ENCODE measurements at regions not wholly inside any gene's neighbourhood (a gene's known extent, or its start where the extent isn't known, plus 50 kb on each side); places are given as distances from the start of the nearest gene placed in this dataset.

DNA sequence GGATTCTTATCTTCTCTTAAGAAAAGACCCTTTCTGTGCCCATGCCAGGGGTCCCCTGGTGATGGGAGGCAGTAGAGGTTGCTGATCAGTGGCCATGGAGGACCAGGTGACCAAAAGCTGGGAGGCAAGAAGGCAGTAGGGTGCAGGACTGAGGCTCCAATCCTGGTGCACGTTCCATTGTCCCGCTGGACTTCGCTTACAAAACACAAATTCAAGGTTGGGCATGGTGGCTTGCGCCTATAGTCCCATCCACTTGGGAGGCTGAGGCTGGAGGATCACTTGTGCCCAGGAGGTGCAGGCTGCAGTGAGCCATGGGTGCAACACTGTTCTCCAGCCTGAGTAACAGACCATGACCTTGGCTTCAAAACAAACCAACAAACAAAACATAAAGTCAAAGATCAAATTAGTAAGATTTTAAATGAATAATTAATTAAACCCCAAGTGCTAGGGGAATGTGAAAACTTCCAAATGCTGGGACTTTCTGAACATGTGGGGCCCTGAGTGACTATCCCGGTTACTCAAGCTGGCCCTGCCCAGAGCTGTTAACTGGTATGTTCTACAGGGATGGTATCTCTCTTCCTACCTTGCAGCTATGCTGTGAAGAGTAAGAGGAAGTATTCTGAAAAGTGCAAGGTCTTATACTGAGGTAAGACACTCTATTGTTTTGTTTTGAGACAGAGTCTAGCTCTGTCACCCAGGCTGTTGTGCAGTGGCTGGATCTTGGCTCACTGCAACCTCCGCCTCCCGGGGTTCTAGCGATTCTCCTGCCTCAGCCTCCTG lies 97.6 kb downstream of the LYZL2 start:
- Mint-ChIP-seq H3K27ac (no peak overlapping the region), H3K4me3 (no peak overlapping the region), H3K4me1 (peaks cover 28% of the 10 kb centered on the region), H3K9me3 (no peaks in the 10 kb centered on the region), H3K36me3 (ENCODE audit: low read depth) (no peaks in the 10 kb centered on the region), H3K27me3 (ENCODE audit: insufficient read depth, low read depth, poor library complexity) (peaks cover 19% of the 10 kb centered on the region)
- DNase-seq (ENCODE audit: low spot score) (no peak), ATAC-seq (no peak)
- no peaks in the 10 kb centered on the region for H3K27me3 ChIP-seq (ENCODE audit: insufficient read depth)
- TF ChIP-seq ETS1 (IDR thresholded peaks at IDR 0.05) (no peak), NANOG (IDR thresholded peaks at IDR 0.05; ENCODE audit: borderline replicate concordance) (no peak), JUNB (IDR thresholded peaks at IDR 0.05; ENCODE audit: unreplicated experiment) (no peak), POLR2AphosphoS5 (IDR thresholded peaks at IDR 0.05; ENCODE audit: low read depth) (no peak), CREB1 (CRISPR knock-in tag; IDR thresholded peaks at IDR 0.05; ENCODE audit: low read depth) (no peak), ZNF114 (CRISPR knock-in tag; IDR thresholded peaks at IDR 0.05) (no peak), ZNF331 (CRISPR knock-in tag; IDR thresholded peaks at IDR 0.05; ENCODE audit: low read depth) (no peak)
- H3K4me1 ChIP-seq (ENCODE audit: insufficient read depth), result peaks cover 22% of the 10 kb centered on the region; the same call in 1 of the 2 replicates
- no peaks in the 10 kb centered on the region for H3K79me2 ChIP-seq (replicated peaks; ENCODE audit: insufficient read depth)
- no peak overlapping the region for H2AFZ ChIP-seq
- H3F3A ChIP-seq (replicated peaks; ENCODE audit: low read depth), result no peaks in the 10 kb centered on the region
- H3K27ac ChIP-seq (ENCODE audit: low read depth), result no peak overlapping the region
- H3K9me2 ChIP-seq (ENCODE audit: insufficient read depth), result no peaks in the 10 kb centered on the region
- no peaks in the 10 kb centered on the region for H4K20me1 ChIP-seq (replicated peaks; ENCODE audit: insufficient read depth)
- H3K4me2 ChIP-seq, result no peak overlapping the region
- H3K4me3 ChIP-seq, result no peak overlapping the region
- no peaks in the 10 kb centered on the region for H3K36me3 ChIP-seq (ENCODE audit: insufficient read depth)

DNA sequence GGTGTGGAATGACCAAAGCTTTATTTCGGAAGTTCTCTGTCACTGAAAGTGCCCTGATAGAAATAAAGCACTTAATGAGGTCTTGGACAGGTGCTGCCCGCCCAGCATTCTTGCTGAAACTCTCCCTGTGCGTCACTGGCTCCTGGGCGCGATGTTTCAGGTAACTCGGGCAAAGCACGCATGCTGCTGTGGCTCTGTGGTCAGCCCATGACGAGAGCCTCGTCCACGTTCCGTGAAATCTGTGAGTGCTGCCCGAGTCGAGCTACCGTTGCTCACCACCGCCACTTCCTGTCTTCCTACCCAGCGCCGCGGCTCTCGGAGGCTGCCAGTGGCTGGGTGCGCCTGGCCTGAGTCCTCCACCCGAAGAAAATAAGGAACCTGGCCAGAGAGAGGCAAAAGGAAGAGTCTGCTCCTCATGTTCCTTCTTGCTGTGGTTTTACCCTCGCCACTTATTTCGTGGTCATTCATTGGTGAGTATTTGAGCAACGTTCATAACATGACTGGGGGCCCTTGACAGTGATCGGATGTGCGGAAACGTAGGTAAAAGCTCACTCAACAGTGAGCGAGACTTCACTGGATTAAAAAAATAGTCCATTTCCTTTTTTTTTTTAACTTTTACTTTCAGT lies 95.5 kb downstream of the MAP3K8 start:
- Histone ChIP-seq H3F3A (replicated peaks; ENCODE audit: low read depth) (no peaks in the 10 kb centered on the region), H3K4me1 (ENCODE audit: insufficient read depth) (peaks cover 22% of the 10 kb centered on the region; the same call in 1 of the 2 replicates), H3K4me3 (no peak overlapping the region), H3K36me3 (ENCODE audit: insufficient read depth) (no peaks in the 10 kb centered on the region), H2AFZ (no peak overlapping the region), H3K9me2 (ENCODE audit: insufficient read depth) (no peaks in the 10 kb centered on the region), H3K27me3 (ENCODE audit: insufficient read depth) (no peaks in the 10 kb centered on the region), H3K4me2 (no peak overlapping the region), H4K20me1 (replicated peaks; ENCODE audit: insufficient read depth) (no peaks in the 10 kb centered on the region), H3K79me2 (replicated peaks; ENCODE audit: insufficient read depth) (no peaks in the 10 kb centered on the region), H3K27ac (ENCODE audit: low read depth) (no peak overlapping the region)
- DNase-seq (ENCODE audit: low spot score) (peak; percentile 32), ATAC-seq (peak; percentile 52; the same call in 2 of the 3 replicates)
- H3K27me3 Mint-ChIP-seq (ENCODE audit: insufficient read depth, low read depth, poor library complexity), result peaks cover 11% of the 10 kb centered on the region
- H3K4me1 Mint-ChIP-seq, result peaks cover 23% of the 10 kb centered on the region
- H3K4me3 Mint-ChIP-seq, result no peak overlapping the region
- no peaks in the 10 kb centered on the region for H3K9me3 Mint-ChIP-seq
- H3K36me3 Mint-ChIP-seq (ENCODE audit: low read depth), result no peaks in the 10 kb centered on the region
- no peak overlapping the region for H3K27ac Mint-ChIP-seq
- TF ChIP-seq STAT1 (IDR thresholded peaks at IDR 0.05; ENCODE audit: unreplicated experiment) (no peak), EZH2phosphoT487 (IDR thresholded peaks at IDR 0.05; ENCODE audit: unreplicated experiment) (no peak), CREB1 (CRISPR knock-in tag; IDR thresholded peaks at IDR 0.05; ENCODE audit: low read depth) (no peak), ZNF331 (CRISPR knock-in tag; IDR thresholded peaks at IDR 0.05; ENCODE audit: low read depth) (no peak), POLR2AphosphoS5 (IDR thresholded peaks at IDR 0.05; ENCODE audit: low read depth) (no peak), CTCF (conservative IDR thresholded peaks at IDR 0.05; ENCODE audit: low read depth in 2 of 2) (no peak), JUNB (IDR thresholded peaks at IDR 0.05; ENCODE audit: unreplicated experiment) (no peak), NANOG (IDR thresholded peaks at IDR 0.05; ENCODE audit: borderline replicate concordance) (no peak), ZNF114 (CRISPR knock-in tag; IDR thresholded peaks at IDR 0.05) (no peak), EZH2 (IDR thresholded peaks at IDR 0.05; ENCODE audit: low read depth, unreplicated experiment) (no peak), ETS1 (IDR thresholded peaks at IDR 0.05) (no peak)
- TF ChIP-seq, protein P1, sequence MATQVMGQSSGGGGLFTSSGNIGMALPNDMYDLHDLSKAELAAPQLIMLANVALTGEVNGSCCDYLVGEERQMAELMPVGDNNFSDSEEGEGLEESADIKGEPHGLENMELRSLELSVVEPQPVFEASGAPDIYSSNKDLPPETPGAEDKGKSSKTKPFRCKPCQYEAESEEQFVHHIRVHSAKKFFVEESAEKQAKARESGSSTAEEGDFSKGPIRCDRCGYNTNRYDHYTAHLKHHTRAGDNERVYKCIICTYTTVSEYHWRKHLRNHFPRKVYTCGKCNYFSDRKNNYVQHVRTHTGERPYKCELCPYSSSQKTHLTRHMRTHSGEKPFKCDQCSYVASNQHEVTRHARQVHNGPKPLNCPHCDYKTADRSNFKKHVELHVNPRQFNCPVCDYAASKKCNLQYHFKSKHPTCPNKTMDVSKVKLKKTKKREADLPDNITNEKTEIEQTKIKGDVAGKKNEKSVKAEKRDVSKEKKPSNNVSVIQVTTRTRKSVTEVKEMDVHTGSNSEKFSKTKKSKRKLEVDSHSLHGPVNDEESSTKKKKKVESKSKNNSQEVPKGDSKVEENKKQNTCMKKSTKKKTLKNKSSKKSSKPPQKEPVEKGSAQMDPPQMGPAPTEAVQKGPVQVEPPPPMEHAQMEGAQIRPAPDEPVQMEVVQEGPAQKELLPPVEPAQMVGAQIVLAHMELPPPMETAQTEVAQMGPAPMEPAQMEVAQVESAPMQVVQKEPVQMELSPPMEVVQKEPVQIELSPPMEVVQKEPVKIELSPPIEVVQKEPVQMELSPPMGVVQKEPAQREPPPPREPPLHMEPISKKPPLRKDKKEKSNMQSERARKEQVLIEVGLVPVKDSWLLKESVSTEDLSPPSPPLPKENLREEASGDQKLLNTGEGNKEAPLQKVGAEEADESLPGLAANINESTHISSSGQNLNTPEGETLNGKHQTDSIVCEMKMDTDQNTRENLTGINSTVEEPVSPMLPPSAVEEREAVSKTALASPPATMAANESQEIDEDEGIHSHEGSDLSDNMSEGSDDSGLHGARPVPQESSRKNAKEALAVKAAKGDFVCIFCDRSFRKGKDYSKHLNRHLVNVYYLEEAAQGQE (IDR thresholded peaks at IDR 0.05; ENCODE audit: unreplicated experiment), result no peak
